Stimulated activated CD4-positive, alpha-beta T cell treated with anti-CD3 and anti-CD28 coated beads, Interleukin-15, amount 100 ng/mL, for 24 hours (primary cell): ENCODE measurements at regions not wholly inside any gene's neighbourhood (a gene's known extent, or its start where the extent isn't known, plus 50 kb on each side); places are given as distances from the start of the nearest gene placed in this dataset.
"Not testable (repeated sequence)": the region's sequence is repeated elsewhere in the genome, so short reads cannot be mapped to it uniquely, and the experiment has no call there.

Source experiments
- DNase-seq: peaks from one replicate; pipeline ENCODE4 v3.0.0-alpha.2; 2020

DNA sequence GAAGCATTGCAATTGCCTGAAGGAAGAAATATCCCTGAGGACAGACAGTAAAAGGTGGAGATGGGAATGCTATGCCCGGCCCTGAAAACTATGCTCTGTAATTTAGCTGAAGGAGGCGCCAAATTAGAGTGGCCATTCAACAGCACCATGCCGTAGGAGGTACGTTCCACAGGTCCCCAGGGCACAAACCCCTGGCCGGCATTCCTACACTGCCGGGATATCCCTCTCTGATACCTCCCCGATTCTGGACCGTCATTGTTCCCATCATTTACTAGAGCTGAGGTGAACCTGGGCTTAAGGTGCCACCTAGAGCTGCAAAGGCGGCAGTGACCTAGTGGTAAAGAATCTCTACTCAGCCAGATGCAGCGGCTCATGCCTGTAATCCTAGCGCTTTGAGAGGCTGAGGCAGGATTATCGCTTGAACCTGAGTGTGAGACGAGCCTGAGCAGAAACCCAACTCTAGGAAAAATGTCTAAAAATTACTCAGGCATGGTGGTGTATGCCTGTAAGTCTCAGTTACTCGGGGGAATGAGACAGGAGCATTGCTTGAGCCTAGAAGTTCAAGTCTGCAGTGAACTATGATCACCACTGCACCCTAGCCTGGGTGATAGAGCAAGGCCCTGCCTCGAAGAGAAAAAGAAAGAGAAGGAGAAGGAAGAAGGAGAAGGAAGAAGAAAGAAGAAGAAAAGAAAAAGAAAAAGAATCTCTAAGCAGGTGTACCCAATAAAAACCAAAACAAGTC lies 53.0 kb upstream of the TNKS2 start:
- DNase-seq: no peak

DNA sequence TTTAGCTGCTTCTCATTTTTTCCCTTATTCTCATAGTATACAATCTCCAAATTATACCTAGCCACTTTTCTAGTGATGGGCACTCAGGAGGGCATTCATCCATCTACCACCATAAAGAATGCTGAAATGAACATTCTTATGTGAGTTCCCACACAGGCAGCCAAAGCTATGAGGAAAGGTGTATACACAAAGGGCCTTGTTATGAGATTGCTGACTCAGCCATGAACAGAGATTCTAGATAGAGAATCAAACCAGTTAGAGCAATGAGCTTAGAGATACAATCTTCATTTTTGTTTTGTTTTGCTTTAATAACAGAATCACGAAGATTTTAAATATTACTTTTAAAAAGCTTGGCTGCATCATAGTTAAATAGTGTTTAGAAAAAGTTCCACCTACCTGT lies 54.8 kb upstream of the TNKS2 start:
- no peak for DNase-seq

GRCh38 chr10:91742229-91742628 lies 56.0 kb upstream of the TNKS2 start:
- DNase-seq: no peak

DNA sequence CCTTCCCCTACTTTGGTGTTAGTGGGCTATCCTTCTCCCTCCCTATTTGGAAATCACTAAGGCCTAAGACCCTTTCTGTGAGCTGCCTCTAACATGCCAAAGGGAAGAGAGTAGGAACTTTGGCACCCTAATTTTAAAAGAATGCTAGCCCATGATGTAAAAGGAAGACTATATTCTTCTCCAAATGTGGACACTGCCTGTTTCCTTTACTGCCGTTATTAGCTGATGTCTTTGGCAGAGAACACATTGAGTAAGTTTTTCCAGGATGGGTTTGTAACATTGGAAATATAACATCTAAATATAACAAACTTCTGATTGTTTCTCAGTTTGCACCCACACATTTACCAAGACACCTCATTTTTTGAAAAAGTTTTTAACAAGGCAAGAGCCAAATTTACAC lies 56.9 kb upstream of the TNKS2 start:
- DNase-seq: no peak

- DNase-seq: no peak
Observed at GRCh38 chr10:91740353-91740924, 57.8 kb upstream of the TNKS2 start.

DNA sequence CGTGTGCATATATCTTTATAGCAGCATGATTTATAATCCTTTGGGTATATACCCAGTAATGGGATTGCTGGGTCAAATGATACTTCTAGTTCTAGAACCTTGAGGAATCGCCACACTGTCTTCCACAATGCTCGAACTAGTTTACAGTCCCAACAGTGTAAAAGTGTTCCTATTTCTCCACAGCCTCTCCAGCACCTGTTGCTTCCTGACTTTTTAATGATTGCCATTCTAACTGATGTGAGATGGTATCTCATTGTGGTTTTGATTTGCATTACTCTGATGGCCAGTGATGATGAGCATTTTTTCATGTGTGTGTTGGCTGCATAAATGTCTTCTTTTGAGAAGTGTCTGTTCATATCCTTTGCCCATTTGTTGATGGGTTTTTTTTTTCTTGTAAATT lies 66.0 kb upstream of the TNKS2 start:
- not testable (repeated sequence) for DNase-seq

DNA sequence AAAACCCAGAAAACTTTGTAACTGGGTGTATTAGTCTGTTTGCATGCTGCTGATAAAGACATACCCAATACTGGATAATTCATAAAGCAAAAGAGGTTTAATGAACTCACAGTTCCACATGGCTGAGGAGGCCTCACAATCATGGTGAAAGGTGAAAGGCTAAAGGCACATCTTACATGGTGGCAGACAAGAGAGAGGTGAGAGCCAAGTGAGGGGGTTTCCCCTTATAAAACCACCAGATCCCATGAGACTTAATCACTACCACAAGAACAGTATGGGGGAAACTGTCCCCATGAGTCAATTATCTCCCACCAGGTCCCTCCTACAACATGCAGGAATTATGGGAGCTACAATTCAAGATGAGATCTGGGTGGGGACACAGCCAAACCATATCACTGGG lies 68.9 kb upstream of the TNKS2 start:
- DNase-seq: not testable (repeated sequence)

GRCh38 chr10:91726355-91726754 lies 71.9 kb upstream of the TNKS2 start:
- DNase-seq: no peak

DNA sequence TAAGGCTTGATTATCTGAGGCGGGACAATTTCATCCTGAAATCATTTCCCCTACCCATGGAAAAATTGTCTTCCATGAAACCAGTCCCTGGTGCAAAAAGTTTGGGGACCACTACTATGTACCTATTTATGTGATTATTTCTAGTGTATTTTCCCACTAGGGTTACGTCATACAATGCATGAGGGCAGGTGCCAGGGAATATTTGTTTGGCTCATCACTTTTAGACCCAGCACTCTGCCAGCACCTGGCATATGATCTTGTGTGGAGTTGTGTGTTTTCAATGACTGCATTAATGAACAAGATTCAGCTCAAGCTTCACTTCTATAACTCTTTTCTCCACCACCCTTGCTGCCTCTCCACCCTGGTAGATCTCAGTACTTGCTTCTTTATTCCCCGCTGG lies 73.3 kb upstream of the TNKS2 start:
- DNase-seq: no peak

GRCh38 chr10:91713461-91714072 lies 80.7 kb upstream of the PPP1R3C start:
- DNase-seq: no peak

- no peak for DNase-seq
Observed at GRCh38 chr10:91711885-91712680, 79.2 kb upstream of the PPP1R3C start.

GRCh38 chr10:91709394-91709798 lies 76.5 kb upstream of the PPP1R3C start:
- no peak for DNase-seq

DNA sequence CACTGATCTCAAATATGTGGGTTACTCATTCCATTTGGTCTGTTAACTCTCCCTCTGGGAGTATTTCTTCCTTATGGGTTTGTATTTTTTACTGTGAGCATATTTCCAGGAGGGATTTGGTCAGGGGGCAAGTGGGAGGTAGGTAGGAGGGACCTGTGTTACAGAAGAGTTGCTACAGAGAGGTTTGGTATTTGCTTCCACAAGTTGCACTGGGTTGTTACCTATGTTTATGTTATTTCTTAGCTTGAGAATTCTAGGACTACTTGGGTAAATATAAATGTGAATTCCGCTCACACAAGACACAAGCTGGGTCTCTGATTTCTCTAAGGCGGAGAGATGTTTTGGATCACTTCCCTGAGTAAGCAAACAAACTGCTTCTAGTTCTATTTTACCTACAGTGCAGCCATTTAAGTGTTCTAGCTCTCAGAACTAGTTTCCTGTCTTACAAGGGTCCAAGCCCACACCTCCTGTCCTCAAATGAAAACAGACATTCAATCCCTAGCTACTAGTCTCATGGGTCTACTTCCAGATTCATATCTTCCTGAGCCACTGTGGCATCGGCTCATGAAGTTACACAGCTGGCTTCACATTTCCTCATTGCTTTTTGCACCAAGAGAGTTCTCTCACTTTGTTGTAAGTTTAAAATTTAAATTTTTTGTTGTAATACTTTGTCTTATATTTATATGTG lies 75.4 kb upstream of the PPP1R3C start:
- DNase-seq: no peak

- DNase-seq: no peak
Observed at GRCh38 chr10:91707236-91707635, 74.4 kb upstream of the PPP1R3C start.

GRCh38 chr10:91705948-91706670 lies 73.2 kb upstream of the PPP1R3C start:
- no peak for DNase-seq

DNA sequence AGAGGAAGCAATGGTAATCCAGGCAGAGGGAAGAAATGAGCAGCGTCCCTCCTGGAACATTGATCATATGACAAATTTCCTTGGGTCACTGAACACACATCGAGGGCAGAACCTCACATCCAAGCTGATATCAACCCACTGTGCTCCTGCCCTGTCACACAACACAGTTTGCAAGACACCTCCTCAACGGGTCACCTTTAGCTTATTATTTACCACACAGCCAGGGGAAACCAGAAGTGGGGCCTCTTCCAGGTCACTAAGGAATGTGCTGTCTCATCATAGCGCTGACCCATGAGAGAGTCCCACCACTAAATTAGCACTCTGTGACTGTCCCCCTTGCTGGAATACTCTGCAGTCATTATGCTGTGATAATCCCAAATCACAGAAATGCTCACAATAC lies 69.7 kb upstream of the PPP1R3C start:
- DNase-seq: no peak

- DNase-seq: no peak
Observed at GRCh38 chr10:91700788-91701444, 68.0 kb upstream of the PPP1R3C start.

GRCh38 chr10:91700273-91700672 lies 67.4 kb upstream of the PPP1R3C start:
- DNase-seq: no peak

- no peak for DNase-seq
Observed at GRCh38 chr10:91698258-91698657, 65.4 kb upstream of the PPP1R3C start.

GRCh38 chr10:91694170-91694794 lies 61.4 kb upstream of the PPP1R3C start:
- DNase-seq: peak; percentile 18

DNA sequence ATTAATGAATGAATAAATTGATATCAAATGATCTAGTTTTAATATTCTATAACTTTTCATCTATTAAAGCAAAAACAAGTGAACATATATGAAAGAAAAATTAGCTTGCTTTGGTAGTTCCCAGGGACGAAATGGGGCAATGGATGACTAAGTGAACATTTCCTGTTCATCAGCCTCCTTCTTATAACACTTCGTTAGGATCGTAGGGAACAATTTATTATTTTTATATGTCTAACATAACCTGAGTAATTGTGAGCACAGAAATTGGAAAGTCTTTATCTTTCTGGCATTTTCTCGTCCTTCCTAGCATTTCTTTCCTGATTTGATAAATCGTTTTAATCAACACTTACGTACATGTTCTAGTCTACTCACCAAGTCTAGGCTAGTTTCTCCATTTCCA lies 59.1 kb upstream of the PPP1R3C start:
- no peak for DNase-seq
